Esophagus muscularis mucosa (tissue), 4 donors: ENCODE measurements at regions not wholly inside any gene's neighbourhood (a gene's known extent, or its start where the extent isn't known, plus 50 kb on each side); places are given as distances from the start of the nearest gene placed in this dataset.

Experiments
- CTCF ChIP-seq, 3 experiments: fragments of 200-600 bp in 2 of 3; fragments of 450-650 bp in 1 of 3; sonication (generic) in 2 of 3; IDR thresholded peaks; one replicate each; pipeline ENCODE4 v1.5.1; 2017 to 2019; ENCODE audit warnings: antibody characterized with exemption in 3 of 3, mild to moderate bottlenecking in 2 of 3, moderate library complexity in 1 of 3
- EP300 ChIP-seq: sonication (generic); formaldehyde crosslinking; IDR thresholded peaks from one replicate; pipeline ENCODE4 v1.6.1; 2017; ENCODE audit warnings: antibody characterized with exemption
- POLR2A ChIP-seq: fragments of 450-650 bp; IDR thresholded peaks from one replicate; pipeline ENCODE4 v1.6.1; 2017; ENCODE audit warnings: antibody characterized with exemption, moderate library complexity, mild to moderate bottlenecking, low read depth
- POLR2AphosphoS5 ChIP-seq, 2 donors: sonication (generic); formaldehyde crosslinking; IDR thresholded peaks; one replicate each; pipeline ENCODE4 v1.6.1; 2017; ENCODE audit warnings: antibody characterized with exemption in 2 of 2

GRCh38 chr1:39086865-39087409, 60.8 kb downstream of the NDUFS5 start:
- no peak for TF ChIP-seq CTCF (IDR thresholded peaks at IDR 0.05)
- no peak for TF ChIP-seq POLR2A
- TF ChIP-seq EP300, result no peak
- TF ChIP-seq POLR2AphosphoS5 (IDR thresholded peaks at IDR 0.05), result no peak
